ENCODE measurements at regions not wholly inside any gene's neighbourhood (a gene's known extent, or its start where the extent isn't known, plus 50 kb on each side); places are given as distances from the start of the nearest gene placed in this dataset.

DNA sequence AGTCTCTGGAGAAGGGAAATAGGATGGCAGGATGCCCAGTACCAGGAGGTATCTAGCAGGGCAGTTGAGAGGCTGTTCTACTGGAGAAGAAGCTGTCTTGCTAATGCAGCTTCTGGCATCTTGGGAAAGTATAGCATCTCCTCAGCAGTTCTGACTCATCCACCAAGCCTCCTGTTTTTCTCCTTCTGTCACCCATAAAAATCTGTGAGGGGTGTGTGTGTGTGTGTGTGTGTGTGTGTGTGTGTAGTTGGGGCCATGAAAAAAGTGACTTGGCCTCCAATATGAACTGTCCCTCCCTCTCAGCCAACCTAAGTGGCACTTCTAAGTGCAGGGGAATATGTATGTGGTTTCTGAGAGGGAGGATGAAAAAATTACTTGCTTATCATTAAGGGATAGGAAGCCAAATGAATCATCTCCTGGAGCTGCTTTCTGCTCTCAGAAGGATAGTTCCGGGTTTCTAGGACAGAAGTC lies 83.9 kb downstream of the CBLN2 start:
- H3K4me1 ChIP-seq (ENCODE audit: insufficient read depth, low read length) = no peaks in the 10 kb centered on the region
- H3K9me3 ChIP-seq (ENCODE audit: low read length) = peaks cover 24% of the 10 kb centered on the region
- CTCF ChIA-PET (ENCODE audit: low intra/inter-chr PET ratio, low total read pairs) = no interaction called here
- H3K36me3 ChIP-seq (replicated peaks in 1 of 2; ENCODE audit: control insufficient read depth in 1 of 2, insufficient read depth in 2 of 2, low read length in 2 of 2) = no peaks in the 10 kb centered on the region
- H3K4me2 ChIP-seq (ENCODE audit: low read depth, low read length) = no peak overlapping the region
- intact Hi-C loops (cut with micrococcal nuclease; ENCODE audit: unreplicated experiment) (no loop called here), in situ Hi-C loops (cut with HindIII; ENCODE audit: extremely low pct_ligation_motif_present, low pct_unique_long_range_greater_than_20kb) (no loop called here)
- TF ChIP-seq, protein P1, sequence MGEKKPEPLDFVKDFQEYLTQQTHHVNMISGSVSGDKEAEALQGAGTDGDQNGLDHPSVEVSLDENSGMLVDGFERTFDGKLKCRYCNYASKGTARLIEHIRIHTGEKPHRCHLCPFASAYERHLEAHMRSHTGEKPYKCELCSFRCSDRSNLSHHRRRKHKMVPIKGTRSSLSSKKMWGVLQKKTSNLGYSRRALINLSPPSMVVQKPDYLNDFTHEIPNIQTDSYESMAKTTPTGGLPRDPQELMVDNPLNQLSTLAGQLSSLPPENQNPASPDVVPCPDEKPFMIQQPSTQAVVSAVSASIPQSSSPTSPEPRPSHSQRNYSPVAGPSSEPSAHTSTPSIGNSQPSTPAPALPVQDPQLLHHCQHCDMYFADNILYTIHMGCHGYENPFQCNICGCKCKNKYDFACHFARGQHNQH (CRISPR knock-in tag; IDR thresholded peaks at IDR 0.05) = no peak
- TF ChIP-seq TMF1 (CRISPR knock-in tag; IDR thresholded peaks at IDR 0.05; ENCODE audit: low read depth) = no peak
- no peak for DNase-seq (ENCODE audit: low spot score)
- no peaks in the 10 kb centered on the region for H3K79me2 ChIP-seq (ENCODE audit: insufficient read depth, low read length)
- no peak overlapping the region for H3K9ac ChIP-seq (ENCODE audit: insufficient read depth, low read depth, low read length)
- no peak for ATAC-seq
- H4K20me1 ChIP-seq (ENCODE audit: insufficient read depth, low read length) = no peaks in the 10 kb centered on the region
- no peak for FAIRE-seq
- POLR2A ChIA-PET = no interaction called here
- no peak overlapping the region for H3K27ac ChIP-seq (ENCODE audit: extremely low read length, insufficient read depth, low read length)
- no peak overlapping the region for H3K4me3 ChIP-seq (replicated peaks in 1 of 3; ENCODE audit: insufficient read depth in 1 of 3, low read depth in 2 of 3, low read length in 3 of 3)
- H3K27me3 ChIP-seq (ENCODE audit: control insufficient read depth in 1 of 2, insufficient read depth in 2 of 2, low read length in 2 of 2) = no peaks in the 10 kb centered on the region
- 0% methylated on average over 1 of the region's 1 CpG for WGBS (ENCODE audit: low lambda C conversion rate)
- H2AFZ ChIP-seq (ENCODE audit: low read length) = no peak overlapping the region
- BruUV-seq (replicated peaks) = no TSS peak

- no peak overlapping the region for H3K4me3 ChIP-seq (replicated peaks in 1 of 3; ENCODE audit: insufficient read depth in 1 of 3, low read depth in 2 of 3, low read length in 3 of 3)
- H3K4me1 ChIP-seq (ENCODE audit: insufficient read depth, low read length) = no peaks in the 10 kb centered on the region
- DNase-seq (ENCODE audit: low spot score) (no peak), FAIRE-seq (no peak), ATAC-seq (no peak)
- no peak overlapping the region for H3K27ac ChIP-seq (ENCODE audit: extremely low read length, insufficient read depth, low read length)
- H3K4me2 ChIP-seq (ENCODE audit: low read depth, low read length) = no peak overlapping the region
- peaks cover 35% of the 10 kb centered on the region for H3K9me3 ChIP-seq (ENCODE audit: low read length)
- H3K27me3 ChIP-seq (ENCODE audit: control insufficient read depth in 1 of 2, insufficient read depth in 2 of 2, low read length in 2 of 2) = no peaks in the 10 kb centered on the region
- intact Hi-C loops (cut with micrococcal nuclease; ENCODE audit: unreplicated experiment) = no loop called here
- ChIA-PET POLR2A (no interaction called here), CTCF (ENCODE audit: low intra/inter-chr PET ratio, low total read pairs) (no interaction called here)
- no peaks in the 10 kb centered on the region for H3K79me2 ChIP-seq (ENCODE audit: insufficient read depth, low read length)
- BruUV-seq (replicated peaks) = no TSS peak
- no peaks in the 10 kb centered on the region for H4K20me1 ChIP-seq (ENCODE audit: insufficient read depth, low read length)
- no peak overlapping the region for H2AFZ ChIP-seq (ENCODE audit: low read length)
- H3K9ac ChIP-seq (ENCODE audit: insufficient read depth, low read depth, low read length) = no peak overlapping the region
- no peaks in the 10 kb centered on the region for H3K36me3 ChIP-seq (replicated peaks in 1 of 2; ENCODE audit: control insufficient read depth in 1 of 2, insufficient read depth in 2 of 2, low read length in 2 of 2)
- in situ Hi-C loops (cut with HindIII; ENCODE audit: extremely low pct_ligation_motif_present, low pct_unique_long_range_greater_than_20kb) = no loop called here
- TF ChIP-seq ZNF609 (CRISPR knock-in tag; IDR thresholded peaks at IDR 0.05; ENCODE audit: borderline replicate concordance) (no peak), ASH2L (IDR thresholded peaks at IDR 0.05; ENCODE audit: insufficient read length, low read depth, low read length) (no peak), RFX1 (IDR thresholded peaks at IDR 0.05) (no peak), ZFP90 (CRISPR knock-in tag; IDR thresholded peaks at IDR 0.05; ENCODE audit: borderline replicate concordance) (no peak)
Measured at GRCh38 chr18:72458271-72458670, 85.9 kb downstream of the CBLN2 start.

Data from HepG2 (cell line).